GM21515 (cell line): ENCODE measurements at regions not wholly inside any gene's neighbourhood (a gene's known extent, or its start where the extent isn't known, plus 50 kb on each side); places are given as distances from the start of the nearest gene placed in this dataset.
"Not testable (repeated sequence)": the region's sequence is repeated elsewhere in the genome, so short reads cannot be mapped to it uniquely, and the experiment has no call there.

Experiments used
- ATAC-seq: cut with Tn5 transposase; IDR thresholded peaks from one replicate; pipeline ENCODE4 v1.9.1; 2021; ENCODE audit not compliant: unreplicated experiment

DNA sequence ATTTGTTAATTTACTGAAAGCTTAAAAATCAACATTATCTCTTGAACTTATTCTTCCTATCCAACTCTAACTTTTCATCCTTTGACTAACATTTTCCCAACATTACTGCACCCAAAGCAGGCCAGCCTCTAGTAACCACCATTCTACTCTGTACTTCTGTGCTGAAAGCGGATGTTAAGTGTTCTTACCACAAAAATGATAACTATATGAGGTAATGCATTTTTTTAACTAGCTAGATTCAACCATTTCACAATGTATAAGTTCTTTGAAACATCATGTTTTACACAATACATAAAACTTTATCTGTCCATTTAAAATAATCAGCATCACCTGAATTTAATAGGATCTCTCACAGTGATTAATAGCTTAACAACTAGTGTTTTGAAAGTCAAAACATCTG is 468.5 kb upstream of the MGAT4C start:
- ATAC-seq, result no peak

DNA sequence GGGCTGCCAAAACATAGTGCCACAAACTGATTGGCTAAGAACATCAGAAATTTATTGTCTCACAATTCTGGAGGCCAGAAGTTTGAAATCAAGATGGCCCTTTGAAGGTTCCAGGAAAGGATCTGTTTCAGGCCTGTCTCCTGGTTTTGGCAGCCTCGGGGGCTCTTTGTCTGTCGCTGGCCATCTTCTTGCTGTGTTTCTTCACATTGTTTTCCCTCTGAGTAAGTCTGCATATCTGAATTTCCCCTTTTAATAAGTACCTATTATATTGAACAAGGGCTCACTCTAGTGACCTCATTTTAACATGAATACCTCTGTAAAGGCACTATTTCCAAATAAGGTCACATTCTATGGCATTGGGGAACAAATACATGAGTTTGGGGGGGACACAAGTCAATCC is 467.1 kb upstream of the MGAT4C start:
- no peak for ATAC-seq

DNA sequence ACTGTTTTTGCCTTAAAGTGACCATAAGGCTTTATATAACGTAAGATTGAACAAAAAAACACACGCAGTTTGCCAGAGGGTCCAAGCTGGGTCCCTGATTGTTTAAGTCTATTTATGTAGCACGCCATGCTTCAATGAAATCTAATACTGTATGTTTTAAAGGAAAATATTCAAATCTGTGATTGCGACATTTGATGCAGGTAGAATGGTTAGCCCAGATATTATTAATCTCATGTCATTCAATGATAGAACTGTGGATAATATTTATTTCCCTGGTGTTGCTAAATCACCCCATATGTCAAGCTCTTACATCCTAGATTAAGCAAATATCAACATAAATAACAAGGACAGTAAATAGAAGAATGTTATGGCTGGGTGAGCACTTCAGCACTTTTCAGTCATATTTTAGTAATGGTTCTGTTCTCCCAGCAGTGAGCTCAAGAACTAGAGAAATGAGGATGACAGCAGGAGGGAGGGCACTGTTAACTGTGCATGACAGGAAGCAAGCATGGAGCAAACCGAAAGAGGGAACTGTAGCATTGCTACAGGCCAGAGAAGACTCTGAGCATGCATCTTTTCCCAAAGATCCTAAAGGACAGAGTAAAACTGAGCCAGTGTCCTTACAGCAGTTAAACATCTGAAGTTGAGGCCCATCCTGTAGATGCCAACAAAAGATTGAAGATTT is 465.7 kb upstream of the MGAT4C start:
- ATAC-seq, result no peak

DNA sequence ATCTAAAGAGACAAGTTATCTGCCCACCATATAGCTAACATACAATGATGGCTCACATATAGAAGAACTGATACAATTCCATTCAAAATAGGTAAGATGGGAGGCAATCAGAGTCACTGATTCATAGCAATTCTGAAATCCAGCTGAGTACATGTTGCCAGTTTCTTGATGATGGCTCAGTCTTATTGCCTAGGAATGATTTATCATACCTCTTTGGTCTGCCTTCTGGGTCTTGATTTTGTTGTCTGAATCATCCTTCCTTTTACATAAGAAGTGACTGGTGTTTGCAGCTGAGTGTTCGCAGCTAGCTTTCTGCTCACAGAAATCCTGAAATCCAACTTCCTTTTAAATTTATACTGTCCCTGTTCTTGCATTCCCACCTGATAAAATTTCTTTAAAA is 463.2 kb upstream of the MGAT4C start:
- ATAC-seq, result no peak

DNA sequence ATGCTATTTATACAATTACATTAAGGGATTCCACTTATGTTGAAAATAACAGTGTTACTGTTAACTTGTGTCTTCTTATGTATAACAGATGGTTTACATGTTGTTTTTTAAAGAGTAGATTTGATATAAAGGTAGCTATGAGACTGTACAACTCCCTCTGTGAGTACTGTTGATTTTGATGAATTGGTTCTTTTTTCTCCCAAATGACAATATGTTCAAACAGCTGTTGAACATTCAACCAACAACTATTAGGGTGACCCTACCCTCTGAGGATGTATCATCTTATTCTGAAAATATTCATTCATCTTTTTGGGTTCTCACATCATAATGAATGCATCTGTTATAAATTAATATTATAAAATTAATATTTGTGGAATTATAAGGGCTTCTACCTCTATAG is 456.9 kb upstream of the MGAT4C start:
- ATAC-seq, result no peak

DNA sequence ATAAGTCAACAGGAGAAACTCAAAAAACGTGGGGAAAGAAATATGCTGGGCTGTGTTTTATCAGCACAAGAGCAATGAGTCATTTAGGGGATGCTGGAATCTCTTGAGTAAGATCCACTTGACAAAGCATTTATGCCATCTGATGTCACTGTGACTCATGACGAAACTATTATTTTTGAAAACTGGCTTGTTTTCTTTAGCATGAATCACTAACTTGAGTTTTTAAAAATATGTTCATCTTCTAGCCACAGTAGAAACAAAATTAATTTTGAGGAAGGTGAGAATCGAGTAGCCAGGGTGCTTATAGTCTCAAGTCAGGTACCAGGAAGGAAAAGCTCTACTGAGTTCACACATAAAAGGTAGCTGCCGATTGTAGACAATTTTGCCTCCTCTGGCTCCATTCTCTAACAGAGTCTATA is 456.2 kb upstream of the MGAT4C start:
- no peak for ATAC-seq

DNA sequence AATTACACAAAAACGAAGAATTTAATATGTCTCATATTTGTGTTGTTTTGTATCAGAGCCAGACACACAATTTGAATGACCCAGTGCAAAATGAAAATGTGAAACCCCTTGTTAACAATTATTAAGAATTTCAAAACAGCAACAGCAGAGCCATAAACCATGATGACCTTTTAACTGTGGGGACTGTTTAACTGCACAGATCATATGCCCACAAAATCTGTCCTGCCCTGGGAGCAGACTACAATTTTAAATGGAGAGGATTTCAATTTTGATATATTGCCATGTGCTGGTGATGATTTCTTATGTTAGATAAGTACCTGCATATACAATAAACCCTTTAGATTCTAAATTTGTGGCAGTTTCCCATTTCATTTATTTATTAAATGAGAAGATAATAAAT is 455.5 kb upstream of the MGAT4C start:
- ATAC-seq, result no peak

DNA sequence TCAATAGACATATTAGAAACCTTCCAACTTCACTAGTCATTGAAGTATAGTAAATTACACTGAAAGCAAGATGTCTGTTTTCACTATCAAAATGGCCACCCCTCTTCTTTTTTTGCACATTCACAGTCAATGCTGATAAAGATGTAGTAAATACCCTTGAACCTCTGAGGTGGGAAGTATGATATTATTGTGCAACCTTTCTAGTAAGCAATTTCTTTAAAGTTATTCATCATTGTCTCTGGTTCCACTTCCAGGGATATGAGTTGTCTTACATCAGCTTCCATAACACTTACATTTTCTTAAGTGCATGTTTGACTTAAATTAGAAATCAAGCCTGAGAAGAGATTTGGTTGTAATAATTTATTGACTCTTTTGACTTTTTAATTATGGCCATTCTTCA is 453.9 kb upstream of the MGAT4C start:
- no peak for ATAC-seq

DNA sequence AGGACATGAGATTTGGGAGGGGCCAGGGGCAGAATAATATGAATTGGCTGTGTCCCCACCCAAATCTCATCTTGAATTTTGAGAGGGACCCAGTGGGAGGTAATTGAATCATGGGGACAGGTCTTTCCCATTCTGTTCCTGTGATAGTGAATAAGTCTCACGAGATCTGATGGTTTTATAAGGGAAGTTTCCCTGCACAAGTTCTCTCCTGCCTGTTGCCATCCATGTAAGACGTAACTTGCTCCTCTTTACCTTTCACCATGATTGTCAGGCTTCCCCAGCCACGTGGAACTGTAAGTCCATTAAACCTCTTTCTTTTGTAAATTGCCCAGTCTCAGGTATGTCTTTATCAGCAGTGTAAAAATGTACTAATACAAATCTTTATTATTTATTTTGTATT is 452.8 kb upstream of the MGAT4C start:
- not testable (repeated sequence) for ATAC-seq

DNA sequence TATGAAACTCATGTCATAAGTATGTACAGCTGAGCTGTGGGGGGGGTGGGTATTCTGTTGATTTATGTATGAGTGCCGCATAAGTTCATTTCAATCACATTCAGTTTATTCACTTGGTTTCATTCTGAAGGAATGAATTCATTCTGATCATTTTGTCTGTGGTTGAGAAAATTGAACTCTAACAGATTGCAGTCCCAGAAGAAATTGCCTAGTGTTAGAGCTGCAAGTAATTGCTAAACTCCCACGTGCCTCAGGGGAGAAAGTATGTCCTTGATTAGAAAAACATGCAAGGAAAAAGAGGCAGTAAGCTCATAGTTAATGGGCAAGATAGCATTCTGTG is 442.4 kb upstream of the MGAT4C start:
- ATAC-seq, result no peak

DNA sequence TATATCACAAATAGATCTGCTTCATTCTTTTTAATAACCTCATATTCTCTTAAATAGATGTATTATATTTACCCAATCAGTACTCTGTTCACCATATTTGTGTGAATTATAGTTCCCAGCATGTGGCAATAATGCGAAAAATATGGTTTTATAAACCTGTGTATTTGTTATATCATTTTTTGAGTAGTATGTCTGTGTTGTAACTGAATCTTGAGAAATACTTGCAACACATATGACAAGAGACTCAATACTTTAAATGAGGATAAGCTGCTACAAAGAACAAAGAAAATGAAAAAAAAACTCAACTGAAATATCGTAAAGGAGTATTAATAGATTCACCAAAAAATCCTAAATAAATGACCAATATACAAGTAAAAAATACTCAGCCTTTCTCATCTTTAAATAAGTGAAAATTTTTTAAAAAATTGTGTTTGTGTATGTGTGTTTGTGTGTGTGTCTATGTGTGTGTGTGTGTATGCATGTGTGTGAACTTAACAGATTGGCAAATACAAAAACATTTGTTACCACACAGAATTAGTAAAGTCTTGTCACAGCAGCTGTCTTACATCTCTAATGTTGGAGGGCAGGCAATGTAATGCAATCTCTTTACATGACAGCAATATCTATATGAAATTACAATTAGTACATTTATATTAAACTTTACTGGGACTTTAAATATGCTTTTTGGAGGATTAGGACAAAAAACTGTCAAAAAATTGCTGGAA is 441.9 kb upstream of the MGAT4C start:
- ATAC-seq, result no peak

DNA sequence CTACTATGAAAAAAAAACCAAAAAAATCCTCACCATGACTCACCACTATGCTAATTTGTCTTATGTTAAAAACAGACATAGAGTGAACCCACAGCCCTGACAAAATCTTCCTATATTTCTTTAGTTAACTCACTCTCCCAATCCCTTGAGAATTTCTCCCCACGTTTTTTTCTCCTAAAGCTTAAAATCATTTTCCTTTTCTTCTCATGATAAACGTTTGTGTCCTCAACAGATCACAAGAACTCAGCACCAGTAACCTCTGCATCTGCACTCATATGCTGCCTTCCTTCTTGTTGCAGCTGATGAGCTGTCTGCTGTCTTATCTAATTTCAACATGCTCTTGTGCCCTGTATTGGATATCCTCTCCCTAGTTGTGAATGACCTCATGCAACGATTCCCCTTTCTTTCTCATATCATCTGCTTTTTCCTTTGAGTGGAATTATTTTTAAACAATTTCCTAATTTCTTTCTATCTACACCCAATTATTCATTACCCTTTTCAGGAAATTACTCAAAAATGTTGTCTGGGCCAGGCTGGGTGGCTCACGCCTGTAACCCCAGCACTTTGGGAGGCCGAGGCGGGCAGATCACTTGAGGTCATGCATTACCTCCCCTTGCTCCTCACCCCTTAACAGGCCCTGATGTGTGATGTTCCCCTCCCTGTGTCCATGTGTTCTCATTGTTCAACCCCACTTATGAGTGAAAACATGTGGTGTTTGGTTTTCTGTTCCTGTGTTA is 427.5 kb upstream of the MGAT4C start:
- no peak for ATAC-seq

DNA sequence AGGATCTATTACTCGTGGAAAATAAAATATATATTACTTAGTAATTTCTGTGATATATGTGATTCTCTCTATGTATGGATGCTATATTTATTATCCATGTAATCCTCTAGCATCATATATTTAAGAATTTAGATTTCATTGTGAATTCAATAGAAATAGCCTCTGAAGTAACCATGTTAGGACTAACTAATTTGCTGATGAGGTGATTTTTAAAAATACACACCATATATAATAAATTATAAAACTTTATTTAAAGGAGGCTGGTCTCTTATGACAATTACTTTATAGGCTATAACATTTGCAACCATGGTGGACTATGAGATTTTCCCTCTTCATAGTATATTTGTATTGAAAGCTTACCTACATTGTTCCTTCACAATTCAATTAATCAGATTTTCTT is 424.9 kb upstream of the MGAT4C start:
- no peak for ATAC-seq

DNA sequence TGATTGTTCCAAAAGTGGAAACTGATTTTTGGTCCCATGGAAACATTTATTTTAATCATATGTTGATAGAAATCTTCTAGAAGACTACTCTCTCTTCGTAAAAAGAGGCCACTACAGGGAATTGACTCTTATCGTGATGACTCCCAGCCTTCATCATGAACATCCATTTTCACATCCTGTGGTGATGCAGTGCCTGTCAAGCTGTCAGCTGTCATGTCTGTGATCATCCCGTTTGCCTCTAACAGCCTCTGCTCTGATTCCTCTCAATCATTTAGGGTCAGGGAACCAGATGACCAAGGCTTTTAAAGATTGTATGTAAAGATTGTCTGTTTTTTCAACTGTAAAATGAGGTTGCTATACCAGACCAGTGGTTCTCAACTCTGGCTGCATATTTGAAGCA is 419.0 kb upstream of the MGAT4C start:
- no peak for ATAC-seq

DNA sequence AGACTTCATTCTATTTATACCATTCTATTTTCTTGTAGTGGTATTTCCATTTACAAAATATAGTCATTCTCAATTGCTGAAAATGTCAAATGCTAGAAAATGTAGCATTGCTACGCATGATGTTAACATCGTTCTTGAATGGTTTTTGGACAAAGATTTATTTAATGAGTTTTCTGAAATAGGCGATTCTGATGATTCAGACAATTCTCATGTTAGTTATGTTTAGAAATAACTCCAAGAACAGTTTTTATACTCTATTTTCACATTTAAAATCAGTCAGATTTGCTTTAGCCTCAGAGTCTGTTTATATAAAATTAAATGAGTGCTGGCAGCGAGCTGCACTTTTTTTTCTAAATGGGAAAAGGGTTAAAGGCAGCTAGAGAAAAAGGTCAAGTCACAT is 414.8 kb upstream of the MGAT4C start:
- no peak for ATAC-seq

DNA sequence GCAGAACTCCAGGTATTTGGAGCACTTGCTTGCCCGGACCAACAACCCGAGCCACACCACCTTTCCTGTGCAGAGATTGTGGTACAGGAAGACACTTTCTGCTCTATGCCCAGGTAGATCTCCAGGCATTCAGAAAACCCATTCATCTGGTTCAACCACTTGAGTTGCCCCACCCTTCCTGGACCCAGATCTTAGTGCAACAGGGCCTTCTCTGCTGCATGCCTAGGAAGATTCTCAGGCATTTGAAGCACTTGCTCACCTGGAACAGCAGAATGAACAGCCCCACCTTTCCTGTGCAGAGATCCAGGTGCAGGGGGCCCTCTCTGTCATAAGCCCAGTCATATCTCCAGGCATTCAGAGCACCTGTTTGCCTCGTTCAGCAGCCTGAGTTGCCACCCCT is 412.8 kb upstream of the MGAT4C start:
- no peak for ATAC-seq

DNA sequence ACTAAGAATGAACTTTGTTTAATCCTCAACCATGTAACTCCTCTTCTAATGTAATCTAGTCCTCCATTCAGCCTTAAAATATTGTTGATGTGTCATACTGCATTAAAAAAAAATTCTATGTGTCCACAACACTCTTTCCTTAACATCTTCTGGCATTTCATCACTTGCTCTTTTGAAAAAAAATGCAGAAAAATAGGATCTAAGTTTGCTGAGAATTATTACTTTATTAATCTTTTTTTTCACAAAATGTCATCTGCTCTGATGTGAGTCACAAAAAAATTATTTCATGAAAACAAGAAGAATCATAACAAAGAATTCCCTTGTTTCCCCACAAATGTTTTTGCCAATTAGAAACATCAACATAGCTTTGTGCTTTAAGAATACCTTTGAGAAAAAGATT is 410.1 kb upstream of the MGAT4C start:
- no peak for ATAC-seq

DNA sequence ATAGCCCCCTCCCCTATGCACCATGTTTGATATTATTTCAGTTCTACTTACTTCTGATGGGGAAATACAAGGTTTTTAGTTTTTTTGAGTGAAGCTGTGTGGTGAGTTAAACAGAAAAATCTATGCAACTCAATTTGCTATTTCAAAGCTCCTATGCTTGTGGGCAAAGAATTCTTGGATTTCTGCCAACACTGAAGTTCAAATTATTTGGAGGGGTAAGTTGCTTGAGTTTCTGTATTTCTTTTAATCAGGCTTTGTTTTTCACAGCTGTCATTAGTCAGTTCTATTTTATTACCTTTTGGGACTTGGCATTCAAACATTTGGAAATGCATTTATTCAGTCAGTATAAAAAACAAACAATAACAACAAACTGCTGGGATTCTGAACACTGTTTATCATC is 407.5 kb upstream of the MGAT4C start:
- no peak for ATAC-seq

DNA sequence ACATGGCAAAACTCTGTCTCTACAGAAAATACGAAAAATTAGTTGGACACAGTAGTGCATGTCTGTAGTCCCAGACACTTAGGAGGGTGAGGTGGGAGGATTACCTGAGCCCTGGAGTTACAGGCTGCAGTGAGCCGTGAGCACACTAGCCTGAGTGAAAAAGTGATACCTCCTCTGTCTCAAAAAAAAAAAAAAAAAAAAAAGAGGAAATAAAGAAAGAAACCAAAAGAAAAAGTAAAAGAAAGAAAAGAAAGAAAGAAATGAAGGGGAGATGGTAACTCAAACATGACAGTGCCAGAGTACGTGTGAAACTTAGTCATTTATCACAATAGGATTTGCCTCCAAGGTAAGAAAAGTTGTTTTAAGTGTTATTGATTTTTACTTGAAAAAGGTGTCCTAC is 407.0 kb upstream of the MGAT4C start:
- ATAC-seq, result no peak

DNA sequence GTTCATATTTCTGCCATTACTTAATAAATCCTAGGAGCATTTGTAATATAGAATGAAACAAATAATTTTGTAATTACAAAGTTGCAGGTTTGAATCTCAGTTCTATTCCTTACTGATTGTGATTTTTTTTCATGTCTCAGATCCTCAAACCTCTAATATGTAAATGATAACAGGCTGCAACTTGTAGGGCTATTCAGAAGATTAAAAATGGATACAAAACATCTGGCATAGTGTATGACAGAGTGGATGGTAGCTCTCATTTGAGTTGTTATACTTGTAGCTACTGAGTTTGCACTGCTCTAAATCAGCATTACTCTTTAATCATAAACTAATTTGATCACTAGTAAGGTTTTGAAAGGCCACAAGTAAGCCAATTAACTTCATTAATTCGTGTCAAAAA is 406.3 kb upstream of the MGAT4C start:
- ATAC-seq, result no peak

DNA sequence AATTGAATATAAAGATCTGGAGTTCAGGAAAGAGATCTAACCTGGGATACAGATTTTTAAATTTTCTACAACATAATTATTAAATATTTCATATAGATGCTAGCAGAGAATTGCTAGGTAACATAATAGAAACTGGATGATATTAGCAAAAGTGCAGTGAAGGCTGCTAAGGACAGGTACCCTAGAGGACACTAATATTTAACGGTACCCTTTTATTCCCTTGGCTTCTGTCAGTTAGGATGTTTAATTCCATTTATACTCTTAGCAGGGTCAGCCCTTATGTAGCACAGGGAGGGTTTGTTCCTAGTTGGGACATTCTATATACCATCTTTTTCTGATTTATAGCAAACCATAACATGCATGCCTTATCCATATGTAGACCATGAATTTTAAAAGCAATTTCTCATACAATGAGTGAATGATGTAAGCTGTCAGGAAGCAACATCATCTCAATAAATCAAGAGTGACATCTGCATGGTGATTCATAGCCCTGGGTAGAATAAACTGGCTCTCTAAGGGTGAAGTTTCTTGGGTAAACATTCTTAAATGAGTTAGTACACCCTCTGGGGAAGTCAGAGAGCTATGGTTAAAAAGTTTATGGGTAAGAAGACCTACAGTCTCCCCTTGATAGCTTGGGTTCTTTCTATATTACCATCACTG is 404.4 kb upstream of the MGAT4C start:
- no peak for ATAC-seq

DNA sequence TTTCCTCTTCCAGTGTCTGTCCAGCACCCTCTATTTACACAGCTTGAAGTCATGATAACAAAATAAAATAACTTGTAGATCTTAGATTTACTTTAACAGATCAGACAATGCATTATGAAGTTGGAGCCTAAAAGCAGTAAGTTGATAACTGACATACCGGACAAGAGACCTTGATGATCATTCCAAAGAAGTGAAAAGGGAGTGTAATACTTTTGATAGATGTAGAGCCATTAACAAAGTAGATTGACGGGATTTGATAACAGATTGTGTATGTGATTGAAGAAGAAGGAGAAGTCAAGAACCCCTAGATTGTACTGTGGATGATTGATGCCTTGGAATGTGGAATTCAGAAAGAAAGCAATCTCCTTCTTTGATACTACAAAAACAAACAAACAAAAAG is 403.8 kb upstream of the MGAT4C start:
- ATAC-seq, result no peak
